ENCODE measurements at regions not wholly inside any gene's neighbourhood (a gene's known extent, or its start where the extent isn't known, plus 50 kb on each side); places are given as distances from the start of the nearest gene placed in this dataset.

DNA sequence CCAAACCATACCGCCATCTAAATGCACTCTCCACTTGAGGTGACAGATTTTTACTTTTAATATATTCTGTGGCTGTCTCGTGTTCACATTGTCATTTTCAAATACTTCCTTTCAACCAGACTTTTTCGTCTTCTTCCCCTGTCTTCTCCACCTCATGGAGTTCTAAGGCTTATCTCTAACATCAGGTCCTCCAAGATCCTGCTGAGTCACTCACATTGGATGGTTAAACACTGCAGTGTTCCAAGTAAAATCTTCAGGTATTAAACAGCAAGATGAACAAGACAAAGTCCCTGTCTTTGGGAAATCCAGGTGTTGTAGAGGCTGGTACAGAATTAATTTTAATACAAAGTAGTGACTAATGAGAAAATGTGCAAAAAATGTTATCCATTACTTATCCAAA lies 330.2 kb upstream of the KIF2B start:
- WGBS, 2 donors (ENCODE audit: extremely low coverage in 2 of 2, insufficient read length in 2 of 2, insufficient replicate concordance in 1 of 2), result no CpG with 5 or more reads among the region's 3 CpGs

DNA sequence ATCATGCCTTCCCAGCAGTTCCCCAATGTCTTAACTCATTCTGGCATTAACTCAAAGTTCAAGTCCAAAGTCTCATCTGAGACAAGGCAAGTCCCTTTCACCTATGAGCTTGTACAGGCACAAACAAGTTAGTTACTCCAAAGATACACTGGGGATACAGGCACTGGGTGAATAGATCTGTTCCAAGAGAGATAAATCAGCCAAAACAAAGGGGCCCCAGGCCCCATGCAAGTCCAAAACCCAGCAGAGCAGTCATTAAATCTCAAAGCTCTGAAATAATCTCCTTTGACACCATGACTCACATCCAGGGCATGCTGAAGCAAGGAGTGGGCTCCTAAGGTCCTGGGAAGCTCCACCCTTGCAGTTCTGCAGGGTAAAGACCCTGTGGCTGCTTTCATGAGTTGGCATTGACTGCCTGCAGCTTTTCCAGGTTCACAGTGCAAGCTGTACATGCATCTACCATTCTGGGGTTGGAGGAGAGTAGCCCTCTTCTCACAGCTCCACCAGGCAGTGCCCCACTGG lies 332.2 kb upstream of the KIF2B start:
- no peak overlapping the region for H2BK12ac ChIP-seq (ENCODE audit: low read length)
- H2BK5ac ChIP-seq (ENCODE audit: low read length), result no peak overlapping the region
- H2BK120ac ChIP-seq (ENCODE audit: low read depth, low read length), result no peak overlapping the region
- no peak overlapping the region for H3K18ac ChIP-seq (ENCODE audit: low read length)
- H2AK5ac ChIP-seq (ENCODE audit: low read depth, low read length), result no peak overlapping the region
- H3K14ac ChIP-seq (ENCODE audit: low read length), result no peak overlapping the region
- H3K36me3 ChIP-seq (replicated peaks in 1 of 2; ENCODE audit: control insufficient read depth in 2 of 2, insufficient read depth in 2 of 2, low read length in 2 of 2), result no peaks in the 10 kb centered on the region
- H3K4me3 ChIP-seq (ENCODE audit: low read length in 2 of 2), result no peak overlapping the region
- no peak overlapping the region for H3K27ac ChIP-seq (replicated peaks; ENCODE audit: low read length)
- no peak overlapping the region for H2AFZ ChIP-seq (ENCODE audit: low read length)
- H3K23ac ChIP-seq (ENCODE audit: low read depth, low read length, poor library complexity), result no peak overlapping the region
- H4K91ac ChIP-seq (ENCODE audit: low read depth, low read length, poor library complexity), result no peak overlapping the region
- no peak for DNase-seq (ENCODE audit: low spot score)
- no peaks in the 10 kb centered on the region for H3K27me3 ChIP-seq (ENCODE audit: control insufficient read depth in 3 of 3, insufficient read depth in 3 of 3, low read depth in 1 of 3, low read length in 3 of 3)
- no peaks in the 10 kb centered on the region for H3K79me1 ChIP-seq (ENCODE audit: low read depth, low read length)
- no peak overlapping the region for H3K4ac ChIP-seq (ENCODE audit: low read length)
- no peaks in the 10 kb centered on the region for H3K9me3 ChIP-seq (replicated peaks in 1 of 2; ENCODE audit: control insufficient read depth in 2 of 2, insufficient read depth in 1 of 2, low read depth in 1 of 2, low read length in 2 of 2)
- H3K4me2 ChIP-seq (ENCODE audit: insufficient read depth, low read length, poor library complexity, severe bottlenecking), result no peak overlapping the region
- no peak overlapping the region for H2BK15ac ChIP-seq (ENCODE audit: low read length)
- no peaks in the 10 kb centered on the region for H3K4me1 ChIP-seq (ENCODE audit: control insufficient read depth in 2 of 2, insufficient read depth in 1 of 2, low read depth in 1 of 2, low read length in 2 of 2)
- H3K9ac ChIP-seq (ENCODE audit: low read depth, low read length, poor library complexity), result no peak overlapping the region
- H4K8ac ChIP-seq (ENCODE audit: low read depth, low read length), result no peak overlapping the region

More for the DNA sequence above, 330.2 kb upstream of the KIF2B start:
- H4K8ac ChIP-seq (ENCODE audit: low read depth, low read length), result no peak overlapping the region
- no peak for DNase-seq (ENCODE audit: low spot score)
- no peaks in the 10 kb centered on the region for H3K79me1 ChIP-seq (ENCODE audit: low read depth, low read length)
- H3K4me2 ChIP-seq (ENCODE audit: insufficient read depth, low read length, poor library complexity, severe bottlenecking), result no peak overlapping the region
- H3K27ac ChIP-seq (replicated peaks; ENCODE audit: low read length), result no peak overlapping the region
- H2BK15ac ChIP-seq (ENCODE audit: low read length), result no peak overlapping the region
- H3K23ac ChIP-seq (ENCODE audit: low read depth, low read length, poor library complexity), result no peak overlapping the region
- no peak overlapping the region for H3K4ac ChIP-seq (ENCODE audit: low read length)
- no peak overlapping the region for H2BK5ac ChIP-seq (ENCODE audit: low read length)
- H3K9me3 ChIP-seq (replicated peaks in 1 of 2; ENCODE audit: control insufficient read depth in 2 of 2, insufficient read depth in 1 of 2, low read depth in 1 of 2, low read length in 2 of 2), result no peaks in the 10 kb centered on the region
- H3K27me3 ChIP-seq (ENCODE audit: control insufficient read depth in 3 of 3, insufficient read depth in 3 of 3, low read depth in 1 of 3, low read length in 3 of 3), result no peaks in the 10 kb centered on the region
- H3K9ac ChIP-seq (ENCODE audit: low read depth, low read length, poor library complexity), result no peak overlapping the region
- H2BK120ac ChIP-seq (ENCODE audit: low read depth, low read length), result no peak overlapping the region
- H3K14ac ChIP-seq (ENCODE audit: low read length), result no peak overlapping the region
- no peak overlapping the region for H2AFZ ChIP-seq (ENCODE audit: low read length)
- no peak overlapping the region for H2AK5ac ChIP-seq (ENCODE audit: low read depth, low read length)
- H4K91ac ChIP-seq (ENCODE audit: low read depth, low read length, poor library complexity), result no peak overlapping the region
- no peak overlapping the region for H3K18ac ChIP-seq (ENCODE audit: low read length)
- no peaks in the 10 kb centered on the region for H3K36me3 ChIP-seq (replicated peaks in 1 of 2; ENCODE audit: control insufficient read depth in 2 of 2, insufficient read depth in 2 of 2, low read length in 2 of 2)
- H3K4me1 ChIP-seq (ENCODE audit: control insufficient read depth in 2 of 2, insufficient read depth in 1 of 2, low read depth in 1 of 2, low read length in 2 of 2), result no peaks in the 10 kb centered on the region
- no peak overlapping the region for H3K4me3 ChIP-seq (ENCODE audit: low read length in 2 of 2)
- no peak overlapping the region for H2BK12ac ChIP-seq (ENCODE audit: low read length)

DNA sequence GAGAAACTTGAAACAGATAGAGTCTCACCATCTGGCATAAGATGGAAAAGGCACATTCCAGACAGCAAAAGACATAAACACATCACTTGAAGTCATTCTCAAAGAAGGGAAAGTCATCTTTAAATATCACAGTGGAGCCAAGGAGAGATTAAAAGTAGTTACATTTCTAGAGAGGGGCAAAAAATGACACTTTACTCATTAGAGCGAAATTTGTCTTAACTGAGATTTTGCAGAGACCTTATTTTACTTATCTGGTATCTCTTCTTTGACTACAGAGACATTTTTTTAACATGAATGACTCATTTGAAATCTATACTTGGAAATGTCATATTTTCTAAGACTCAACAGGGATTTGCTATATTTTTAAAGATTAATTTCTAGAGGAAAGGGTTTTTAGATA lies 339.0 kb upstream of the KIF2B start:
- H3K4me3 ChIP-seq (ENCODE audit: low read length in 2 of 2), result no peak overlapping the region

DNA sequence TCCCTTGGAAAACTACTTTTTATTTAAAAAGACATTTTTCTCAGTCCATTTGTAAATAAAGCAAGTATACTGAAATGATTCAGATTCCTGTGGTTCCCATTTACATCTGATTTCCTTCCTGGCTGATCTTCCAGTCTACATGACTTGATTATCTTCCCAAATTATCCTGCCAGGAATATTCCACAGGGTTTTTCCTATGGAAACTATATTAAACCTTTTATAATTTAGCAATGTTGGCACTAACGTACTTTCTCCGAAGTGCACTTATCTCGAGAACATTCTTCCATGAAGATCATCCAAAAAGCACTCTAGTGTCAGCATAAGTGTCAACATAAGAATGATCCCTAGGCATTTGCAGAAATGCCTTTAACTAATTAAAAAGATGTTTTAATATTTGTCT lies 347.7 kb upstream of the KIF2B start:
- no CpG with 5 or more reads among the region's 3 CpGs for WGBS, 2 donors (ENCODE audit: extremely low coverage in 2 of 2, insufficient read length in 2 of 2, insufficient replicate concordance in 1 of 2)
- no peak overlapping the region for H3K23ac ChIP-seq (ENCODE audit: low read depth, low read length, poor library complexity)
- DNase-seq (ENCODE audit: low spot score), result no peak

More for the DNA sequence above, 339.0 kb upstream of the KIF2B start:
- Histone ChIP-seq H2AFZ (ENCODE audit: low read length) (no peak overlapping the region), H2BK15ac (ENCODE audit: low read length) (no peak overlapping the region), H3K79me1 (ENCODE audit: low read depth, low read length) (no peaks in the 10 kb centered on the region), H3K9me3 (replicated peaks in 1 of 2; ENCODE audit: control insufficient read depth in 2 of 2, insufficient read depth in 1 of 2, low read depth in 1 of 2, low read length in 2 of 2) (no peaks in the 10 kb centered on the region), H4K8ac (ENCODE audit: low read depth, low read length) (no peak overlapping the region), H2BK12ac (ENCODE audit: low read length) (no peak overlapping the region), H2AK5ac (ENCODE audit: low read depth, low read length) (no peak overlapping the region), H4K91ac (ENCODE audit: low read depth, low read length, poor library complexity) (no peak overlapping the region), H3K27ac (replicated peaks; ENCODE audit: low read length) (no peak overlapping the region), H3K27me3 (ENCODE audit: control insufficient read depth in 3 of 3, insufficient read depth in 3 of 3, low read depth in 1 of 3, low read length in 3 of 3) (no peaks in the 10 kb centered on the region), H3K4me1 (ENCODE audit: control insufficient read depth in 2 of 2, insufficient read depth in 1 of 2, low read depth in 1 of 2, low read length in 2 of 2) (no peaks in the 10 kb centered on the region), H3K4me2 (ENCODE audit: insufficient read depth, low read length, poor library complexity, severe bottlenecking) (no peak overlapping the region), H3K4ac (ENCODE audit: low read length) (no peak overlapping the region), H3K23ac (ENCODE audit: low read depth, low read length, poor library complexity) (no peak overlapping the region), H2BK5ac (ENCODE audit: low read length) (no peak overlapping the region), H3K9ac (ENCODE audit: low read depth, low read length, poor library complexity) (no peak overlapping the region), H3K18ac (ENCODE audit: low read length) (no peak overlapping the region), H2BK120ac (ENCODE audit: low read depth, low read length) (no peak overlapping the region), H3K36me3 (replicated peaks in 1 of 2; ENCODE audit: control insufficient read depth in 2 of 2, insufficient read depth in 2 of 2, low read length in 2 of 2) (no peaks in the 10 kb centered on the region), H3K14ac (ENCODE audit: low read length) (no peak overlapping the region)
- no CpG with 5 or more reads among the region's 1 CpG for WGBS, 2 donors (ENCODE audit: extremely low coverage in 2 of 2, insufficient read length in 2 of 2, insufficient replicate concordance in 1 of 2)
- no peak for DNase-seq (ENCODE audit: low spot score)

More for the DNA sequence above, 347.7 kb upstream of the KIF2B start:
- Histone ChIP-seq H3K4ac (ENCODE audit: low read length) (no peak overlapping the region), H2BK12ac (ENCODE audit: low read length) (no peak overlapping the region), H3K27me3 (ENCODE audit: control insufficient read depth in 3 of 3, insufficient read depth in 3 of 3, low read depth in 1 of 3, low read length in 3 of 3) (no peaks in the 10 kb centered on the region), H2AK5ac (ENCODE audit: low read depth, low read length) (no peak overlapping the region), H2AFZ (ENCODE audit: low read length) (no peak overlapping the region), H3K14ac (ENCODE audit: low read length) (no peak overlapping the region), H3K18ac (ENCODE audit: low read length) (no peak overlapping the region), H2BK5ac (ENCODE audit: low read length) (no peak overlapping the region), H3K36me3 (replicated peaks in 1 of 2; ENCODE audit: control insufficient read depth in 2 of 2, insufficient read depth in 2 of 2, low read length in 2 of 2) (no peaks in the 10 kb centered on the region), H3K4me1 (ENCODE audit: control insufficient read depth in 2 of 2, insufficient read depth in 1 of 2, low read depth in 1 of 2, low read length in 2 of 2) (no peaks in the 10 kb centered on the region), H4K91ac (ENCODE audit: low read depth, low read length, poor library complexity) (no peak overlapping the region), H2BK15ac (ENCODE audit: low read length) (no peak overlapping the region), H3K27ac (replicated peaks; ENCODE audit: low read length) (no peak overlapping the region), H3K79me1 (ENCODE audit: low read depth, low read length) (no peaks in the 10 kb centered on the region), H3K9me3 (replicated peaks in 1 of 2; ENCODE audit: control insufficient read depth in 2 of 2, insufficient read depth in 1 of 2, low read depth in 1 of 2, low read length in 2 of 2) (no peaks in the 10 kb centered on the region), H3K4me2 (ENCODE audit: insufficient read depth, low read length, poor library complexity, severe bottlenecking) (no peak overlapping the region), H2BK120ac (ENCODE audit: low read depth, low read length) (no peak overlapping the region), H3K4me3 (ENCODE audit: low read length in 2 of 2) (no peak overlapping the region), H4K8ac (ENCODE audit: low read depth, low read length) (no peak overlapping the region), H3K9ac (ENCODE audit: low read depth, low read length, poor library complexity) (no peak overlapping the region)
